Retinal pigment epithelial cell (primary cell): ENCODE measurements at regions not wholly inside any gene's neighbourhood (a gene's known extent, or its start where the extent isn't known, plus 50 kb on each side); places are given as distances from the start of the nearest gene placed in this dataset.

ENCODE experiments used
- DNase-seq: peaks from one replicate; pipeline ENCODE4 v3.0.0-alpha.2; 2010; ENCODE audit warnings: low read depth
- H3K4me3 ChIP-seq: 2 replicates; pipeline ENCODE4 v1.5.1; 2011; ENCODE audit warnings: mild to moderate bottlenecking, low read length, control low read depth, moderate library complexity
- TF ChIP-seq, protein P1 (sequence below): conservative IDR thresholded peaks from 2 replicates; pipeline ENCODE4 v1.5.1; 2011; ENCODE audit warnings: low read depth, low read length, control low read depth, inconsistent platforms

DNA sequence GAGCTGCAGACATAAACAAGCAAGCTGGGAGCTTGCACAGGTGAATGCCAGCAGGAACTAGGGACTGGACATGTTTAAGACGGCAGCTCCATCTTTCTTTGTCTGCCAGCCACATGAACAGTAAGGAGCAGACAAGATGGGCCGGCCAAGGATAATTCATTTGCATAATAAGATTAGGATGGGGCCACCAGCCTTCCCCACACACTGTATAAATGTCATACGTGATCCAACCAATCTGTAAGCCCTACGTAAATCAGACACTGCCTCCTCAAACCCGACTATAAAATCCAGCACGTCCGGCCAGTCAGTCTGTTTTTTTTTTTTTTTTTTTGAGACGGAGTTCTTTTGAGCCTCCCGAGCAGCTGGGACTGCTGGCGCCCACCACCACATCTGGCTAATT, 75.6 kb upstream of the BOD1L1 start:
- no peak overlapping the region for H3K4me3 ChIP-seq
- no peak for DNase-seq
- TF ChIP-seq, protein P1, sequence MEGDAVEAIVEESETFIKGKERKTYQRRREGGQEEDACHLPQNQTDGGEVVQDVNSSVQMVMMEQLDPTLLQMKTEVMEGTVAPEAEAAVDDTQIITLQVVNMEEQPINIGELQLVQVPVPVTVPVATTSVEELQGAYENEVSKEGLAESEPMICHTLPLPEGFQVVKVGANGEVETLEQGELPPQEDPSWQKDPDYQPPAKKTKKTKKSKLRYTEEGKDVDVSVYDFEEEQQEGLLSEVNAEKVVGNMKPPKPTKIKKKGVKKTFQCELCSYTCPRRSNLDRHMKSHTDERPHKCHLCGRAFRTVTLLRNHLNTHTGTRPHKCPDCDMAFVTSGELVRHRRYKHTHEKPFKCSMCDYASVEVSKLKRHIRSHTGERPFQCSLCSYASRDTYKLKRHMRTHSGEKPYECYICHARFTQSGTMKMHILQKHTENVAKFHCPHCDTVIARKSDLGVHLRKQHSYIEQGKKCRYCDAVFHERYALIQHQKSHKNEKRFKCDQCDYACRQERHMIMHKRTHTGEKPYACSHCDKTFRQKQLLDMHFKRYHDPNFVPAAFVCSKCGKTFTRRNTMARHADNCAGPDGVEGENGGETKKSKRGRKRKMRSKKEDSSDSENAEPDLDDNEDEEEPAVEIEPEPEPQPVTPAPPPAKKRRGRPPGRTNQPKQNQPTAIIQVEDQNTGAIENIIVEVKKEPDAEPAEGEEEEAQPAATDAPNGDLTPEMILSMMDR, result no peak

DNA sequence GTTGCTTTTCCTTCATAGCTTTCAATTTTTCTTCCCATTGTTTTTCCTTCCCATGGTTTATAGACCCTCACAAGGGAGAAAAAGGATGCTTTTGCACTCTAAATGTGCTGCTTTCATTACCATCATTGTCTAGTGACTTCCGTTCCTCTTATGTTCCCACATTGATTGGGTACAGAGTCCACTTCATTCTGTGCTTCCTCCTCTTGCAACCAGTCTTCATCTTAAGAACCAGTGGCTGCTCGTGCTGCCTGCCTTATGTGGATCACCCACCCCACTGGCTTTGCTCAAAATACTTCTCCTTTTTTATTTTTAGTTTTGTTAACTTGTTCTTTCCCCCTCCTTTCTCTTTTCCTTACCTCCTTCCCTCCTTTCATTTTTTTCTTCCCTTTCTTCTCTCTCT, 76.5 kb upstream of the BOD1L1 start:
- no peak for DNase-seq
- TF ChIP-seq, protein P1, result no peak
- no peak overlapping the region for H3K4me3 ChIP-seq

- no peak overlapping the region for H3K4me3 ChIP-seq
- DNase-seq, result no peak
- TF ChIP-seq, protein P1, result no peak
Measured at GRCh38 chr4:13704761-13705160, 77.2 kb upstream of the BOD1L1 start.

GRCh38 chr4:13705521-13706041, 78.1 kb upstream of the BOD1L1 start:
- TF ChIP-seq, protein P1, result no peak
- no peak overlapping the region for H3K4me3 ChIP-seq
- peak; percentile 13 for DNase-seq

DNA sequence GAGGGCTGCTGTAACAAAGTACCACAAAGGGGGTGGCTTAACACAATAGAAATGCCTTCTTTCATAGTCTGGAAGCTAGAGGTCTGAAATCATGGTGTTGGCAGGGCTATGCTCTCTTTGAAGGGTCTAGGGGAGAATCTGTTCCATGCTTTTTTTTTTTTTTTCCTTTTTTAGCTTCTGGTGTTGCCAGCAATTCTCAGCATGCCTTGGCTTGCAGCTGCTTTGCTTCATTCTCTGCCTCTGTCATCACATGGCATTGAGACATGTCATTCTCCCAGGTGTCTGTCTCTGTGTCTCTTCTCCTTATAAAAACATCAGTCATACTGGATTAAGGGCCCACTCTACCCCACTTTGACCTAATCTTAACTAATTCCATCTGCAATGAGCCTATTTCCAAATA, 78.6 kb upstream of the BOD1L1 start:
- TF ChIP-seq, protein P1, result no peak
- no peak overlapping the region for H3K4me3 ChIP-seq
- no peak for DNase-seq

DNA sequence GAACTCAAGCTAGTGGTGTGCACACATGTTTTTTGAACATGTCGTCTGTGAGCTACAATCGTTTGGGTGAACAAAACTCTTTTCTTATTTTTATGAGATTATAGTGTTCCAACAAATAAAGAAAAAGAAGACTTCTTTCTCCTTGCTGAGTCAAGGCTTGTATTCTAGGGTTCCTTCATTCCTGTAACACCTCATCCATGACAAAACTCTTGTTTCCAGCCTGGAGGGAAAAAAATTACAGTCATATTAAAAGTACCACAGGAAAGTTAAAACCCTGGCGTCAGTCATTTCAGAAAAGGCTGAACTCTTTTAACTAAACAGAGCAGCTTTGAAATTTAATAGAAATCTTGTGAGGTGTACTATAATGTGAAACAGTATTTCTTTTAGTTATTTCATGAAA, 79.2 kb upstream of the BOD1L1 start:
- no peak for DNase-seq
- no peak overlapping the region for H3K4me3 ChIP-seq
- TF ChIP-seq, protein P1, result no peak

GRCh38 chr4:13710246-13710885, 82.8 kb upstream of the BOD1L1 start:
- H3K4me3 ChIP-seq, result no peak overlapping the region
- TF ChIP-seq, protein P1, result no peak
- DNase-seq, result no peak
